MM.1S (cell line): ENCODE measurements at regions not wholly inside any gene's neighbourhood (a gene's known extent, or its start where the extent isn't known, plus 50 kb on each side); places are given as distances from the start of the nearest gene placed in this dataset.

ENCODE experiments used
- DNase-seq: peaks from one replicate; pipeline ENCODE4 v3.0.0-alpha.2; 2015
- H2AFZ ChIP-seq: fragments of 300-600 bp; sonication (generic); 2 replicates; pipeline ENCODE4 v1.6.0; 2016; ENCODE audit warnings: antibody characterized with exemption, low read length
- H3F3A ChIP-seq: fragments of 300-600 bp; sonication (generic); 2 replicates; pipeline ENCODE4 v1.6.1; 2016; ENCODE audit warnings: mild to moderate bottlenecking, antibody characterized with exemption, low read length, moderate library complexity, mixed read lengths; ENCODE audit not compliant: insufficient read depth
- H3K27ac ChIP-seq: fragments of 300-600 bp; sonication (generic); 2 replicates; pipeline ENCODE4 v1.5.1; 2016; ENCODE audit warnings: mild to moderate bottlenecking, low read length
- H3K27me3 ChIP-seq: fragments of 300-600 bp; sonication (generic); replicated peaks from 2 replicates; pipeline ENCODE4 v1.6.0; 2016; ENCODE audit warnings: low read length; ENCODE audit not compliant: insufficient read depth
- H3K36me3 ChIP-seq: fragments of 300-600 bp; sonication (generic); replicated peaks from 2 replicates; pipeline ENCODE4 v1.6.1; 2016; ENCODE audit warnings: mild to moderate bottlenecking, low read length, mixed read lengths; ENCODE audit not compliant: insufficient read depth
- H3K4me1 ChIP-seq: fragments of 300-600 bp; sonication (generic); 2 replicates; pipeline ENCODE4 v1.6.1; 2016; ENCODE audit warnings: low read length, mixed read lengths
- H3K4me2 ChIP-seq: fragments of 300-600 bp; sonication (generic); 2 replicates; pipeline ENCODE4 v1.6.0; 2016; ENCODE audit warnings: low read depth, low read length
- H3K4me3 ChIP-seq: fragments of 300-600 bp; sonication (generic); 2 replicates; pipeline ENCODE4 v1.5.1; 2016; ENCODE audit warnings: low read length, mixed read lengths
- H3K79me2 ChIP-seq: fragments of 300-600 bp; sonication (generic); 2 replicates; pipeline ENCODE4 v1.6.1; 2016; ENCODE audit warnings: mixed run types, low read length, mixed read lengths
- H3K9ac ChIP-seq: fragments of 300-600 bp; sonication (generic); 2 replicates; pipeline ENCODE4 v1.6.1; 2016; ENCODE audit warnings: low read length, mixed read lengths
- H3K9me2 ChIP-seq: fragments of 300-600 bp; sonication (generic); replicated peaks from 2 replicates; pipeline ENCODE4 v1.6.1; 2016; ENCODE audit warnings: mild to moderate bottlenecking, low read length, mixed read lengths; ENCODE audit not compliant: insufficient read depth
- H3K9me3 ChIP-seq: fragments of 300-600 bp; sonication (generic); replicated peaks from 2 replicates; pipeline ENCODE4 v1.6.1; 2016; ENCODE audit warnings: mild to moderate bottlenecking, low read length, mixed read lengths; ENCODE audit not compliant: insufficient read depth
- H4K20me1 ChIP-seq: fragments of 300-600 bp; sonication (generic); 2 replicates; pipeline ENCODE4 v1.6.1; 2016; ENCODE audit warnings: mild to moderate bottlenecking, low read length, moderate library complexity, mixed read lengths; ENCODE audit not compliant: insufficient read depth
- EZH2 ChIP-seq: fragments of 300-600 bp; sonication (generic); optimal IDR thresholded peaks from 2 replicates; pipeline ENCODE3; 2017; ENCODE audit warnings: low read depth, mild to moderate bottlenecking, antibody characterized with exemption, low read length, mixed read lengths
- EZH2phosphoT487 ChIP-seq: fragments of 300-600 bp; sonication (generic); IDR thresholded peaks from 2 replicates; pipeline ENCODE4 v1.6.1; 2018; ENCODE audit warnings: antibody characterized with exemption, low read length
- TF ChIP-seq, protein P1 (sequence below): fragments of 300-600 bp; sonication (generic); IDR thresholded peaks from 2 replicates; pipeline ENCODE4 v1.5.1; 2016; ENCODE audit warnings: antibody characterized with exemption, low read length, mixed read lengths

DNA sequence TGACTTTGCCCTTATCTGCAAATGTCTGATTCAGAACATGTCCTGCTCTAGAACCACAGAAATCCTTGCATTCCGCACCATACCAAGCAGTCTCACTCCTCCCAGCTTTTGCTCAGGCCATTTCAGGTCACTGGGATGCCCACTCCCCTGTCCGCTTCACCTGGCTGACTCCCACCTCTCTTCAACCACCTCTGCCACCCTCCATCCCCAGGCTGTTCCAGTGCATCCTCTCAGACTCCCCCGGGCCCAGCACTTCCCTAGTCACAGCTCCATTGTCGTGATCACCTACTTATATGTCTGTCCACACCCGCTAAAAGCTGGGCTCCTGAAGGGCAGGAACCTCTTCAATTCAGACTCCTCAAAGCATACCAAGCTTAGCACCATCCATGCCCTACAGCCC lies 58.4 kb upstream of the CDH5 start:
- Histone ChIP-seq H3K9me2 (no peaks in the 10 kb centered on the region), H3K27me3 (peaks cover 6% of the 10 kb centered on the region), H3K4me3 (no peak overlapping the region), H4K20me1 (no peaks in the 10 kb centered on the region), H2AFZ (no peak overlapping the region), H3K9ac (no peak overlapping the region), H3K36me3 (no peaks in the 10 kb centered on the region), H3K79me2 (no peaks in the 10 kb centered on the region), H3K4me2 (no peak overlapping the region), H3K9me3 (no peaks in the 10 kb centered on the region), H3F3A (no peaks in the 10 kb centered on the region), H3K27ac (no peak overlapping the region), H3K4me1 (no peaks in the 10 kb centered on the region)
- TF ChIP-seq EZH2 = no peak
- TF ChIP-seq EZH2phosphoT487 = no peak
- TF ChIP-seq, protein P1, sequence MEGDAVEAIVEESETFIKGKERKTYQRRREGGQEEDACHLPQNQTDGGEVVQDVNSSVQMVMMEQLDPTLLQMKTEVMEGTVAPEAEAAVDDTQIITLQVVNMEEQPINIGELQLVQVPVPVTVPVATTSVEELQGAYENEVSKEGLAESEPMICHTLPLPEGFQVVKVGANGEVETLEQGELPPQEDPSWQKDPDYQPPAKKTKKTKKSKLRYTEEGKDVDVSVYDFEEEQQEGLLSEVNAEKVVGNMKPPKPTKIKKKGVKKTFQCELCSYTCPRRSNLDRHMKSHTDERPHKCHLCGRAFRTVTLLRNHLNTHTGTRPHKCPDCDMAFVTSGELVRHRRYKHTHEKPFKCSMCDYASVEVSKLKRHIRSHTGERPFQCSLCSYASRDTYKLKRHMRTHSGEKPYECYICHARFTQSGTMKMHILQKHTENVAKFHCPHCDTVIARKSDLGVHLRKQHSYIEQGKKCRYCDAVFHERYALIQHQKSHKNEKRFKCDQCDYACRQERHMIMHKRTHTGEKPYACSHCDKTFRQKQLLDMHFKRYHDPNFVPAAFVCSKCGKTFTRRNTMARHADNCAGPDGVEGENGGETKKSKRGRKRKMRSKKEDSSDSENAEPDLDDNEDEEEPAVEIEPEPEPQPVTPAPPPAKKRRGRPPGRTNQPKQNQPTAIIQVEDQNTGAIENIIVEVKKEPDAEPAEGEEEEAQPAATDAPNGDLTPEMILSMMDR = no peak
- DNase-seq = no peak

DNA sequence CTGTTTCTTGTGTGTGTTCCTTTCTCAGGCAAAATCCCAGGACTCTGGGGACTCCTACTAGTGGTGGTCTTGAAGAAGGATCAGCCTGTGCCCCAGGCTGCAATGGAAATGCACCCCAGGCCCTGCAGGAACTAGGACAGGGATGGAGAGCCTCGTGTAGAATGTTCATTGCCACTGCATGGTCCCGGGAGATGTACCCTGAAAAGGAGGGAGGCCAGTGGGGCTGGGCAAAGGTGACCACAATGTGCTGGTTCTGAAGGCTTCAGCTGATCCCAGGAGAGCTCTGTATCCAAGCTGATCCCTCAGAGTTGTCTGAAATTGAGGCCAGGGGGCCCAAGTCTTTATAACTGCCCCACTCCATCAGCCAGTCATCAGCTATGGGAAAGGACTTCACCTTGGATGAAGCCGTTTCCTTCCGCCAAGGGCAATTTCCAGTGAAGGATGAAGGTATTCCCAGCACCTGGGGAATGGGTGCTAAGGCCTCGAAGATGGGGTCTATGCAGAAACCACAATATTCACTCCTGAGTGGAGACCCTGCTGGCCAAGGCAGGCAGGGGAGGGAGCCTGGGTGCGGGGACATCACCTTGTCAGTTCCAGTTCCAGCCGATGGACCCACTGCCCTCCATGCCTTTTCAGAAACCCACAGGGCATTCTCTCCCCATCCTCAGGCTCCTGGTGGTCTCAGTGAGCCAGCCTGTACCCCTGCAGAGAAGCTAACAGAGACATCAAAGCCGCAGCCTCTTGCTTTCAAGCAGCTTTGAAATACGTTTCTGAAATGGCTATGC lies 59.9 kb upstream of the CDH5 start:
- TF ChIP-seq EZH2 (no peak), EZH2phosphoT487 (no peak)
- TF ChIP-seq, protein P1 = no peak
- Histone ChIP-seq H4K20me1 (no peaks in the 10 kb centered on the region), H3K27me3 (peaks cover 6% of the 10 kb centered on the region), H3K4me2 (no peak overlapping the region), H3K27ac (no peak overlapping the region), H3K4me1 (no peaks in the 10 kb centered on the region), H3K9ac (no peak overlapping the region), H3K36me3 (no peaks in the 10 kb centered on the region), H3K9me3 (no peaks in the 10 kb centered on the region), H2AFZ (no peak overlapping the region), H3K79me2 (no peaks in the 10 kb centered on the region), H3F3A (no peaks in the 10 kb centered on the region), H3K9me2 (no peaks in the 10 kb centered on the region), H3K4me3 (no peak overlapping the region)
- no peak for DNase-seq

DNA sequence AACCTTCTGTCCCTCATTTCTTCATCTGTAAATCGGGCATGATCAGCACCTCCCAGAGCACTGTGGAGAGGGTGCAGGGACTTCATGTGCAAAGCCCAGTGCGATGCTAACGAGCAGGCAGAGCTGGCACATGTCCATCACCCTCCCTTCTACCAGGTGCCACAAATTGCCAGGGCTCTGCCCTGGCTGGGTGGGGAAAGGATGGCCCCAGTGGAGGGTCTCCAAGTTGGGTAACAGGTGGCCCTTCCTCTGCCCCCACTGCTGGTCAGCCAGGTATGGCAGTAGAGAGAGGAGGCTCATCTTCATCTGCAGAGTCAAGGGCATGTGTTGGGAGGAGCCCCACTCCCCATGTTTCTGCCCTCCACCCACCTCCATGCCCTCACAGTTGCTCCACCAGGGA lies 61.5 kb upstream of the CDH5 start:
- no peak overlapping the region for H3K4me3 ChIP-seq
- H3K9me3 ChIP-seq = no peaks in the 10 kb centered on the region
- H3K4me1 ChIP-seq = no peaks in the 10 kb centered on the region
- no peak for DNase-seq
- no peak overlapping the region for H3K9ac ChIP-seq
- no peaks in the 10 kb centered on the region for H3K9me2 ChIP-seq
- H3K27me3 ChIP-seq = peaks cover 6% of the 10 kb centered on the region
- H3K36me3 ChIP-seq = no peaks in the 10 kb centered on the region
- H2AFZ ChIP-seq = no peak overlapping the region
- TF ChIP-seq, protein P1 = no peak
- H3K79me2 ChIP-seq = no peaks in the 10 kb centered on the region
- no peak overlapping the region for H3K27ac ChIP-seq
- H3K4me2 ChIP-seq = no peak overlapping the region
- no peaks in the 10 kb centered on the region for H4K20me1 ChIP-seq
- no peaks in the 10 kb centered on the region for H3F3A ChIP-seq
